Lower leg skin (tissue), 4 donors: ENCODE measurements at regions not wholly inside any gene's neighbourhood (a gene's known extent, or its start where the extent isn't known, plus 50 kb on each side); places are given as distances from the start of the nearest gene placed in this dataset.
"Not testable (repeated sequence)": the region's sequence is repeated elsewhere in the genome, so short reads cannot be mapped to it uniquely, and the experiment has no call there.

ENCODE experiments used
- DNase-seq, 2 donors: peaks; one replicate each; pipeline ENCODE4 v3.0.0-alpha.2; 2019; ENCODE audit warnings: low spot score in 2 of 2
- H3K4me3 ChIP-seq: fragments of 200-600 bp; sonication (generic); 2 replicates; pipeline ENCODE4 v1.5.1; 2017; ENCODE audit warnings: mild to moderate bottlenecking, low read depth; ENCODE audit not compliant: poor library complexity, severe bottlenecking
- CTCF ChIP-seq, 3 donors: fragments of 450-650 bp; IDR thresholded peaks; one replicate each; pipeline ENCODE4 v1.5.1; 2016; ENCODE audit warnings: antibody characterized with exemption in 3 of 3, mild to moderate bottlenecking in 3 of 3, moderate library complexity in 2 of 3
- POLR2A ChIP-seq, 2 donors: fragments of 450-650 bp; IDR thresholded peaks; one replicate each; pipeline ENCODE4 v1.6.1; 2016 to 2017; ENCODE audit warnings: antibody characterized with exemption in 2 of 2, mild to moderate bottlenecking in 1 of 2, moderate library complexity in 1 of 2
- WGBS, 2 donors: methylation state at CpG; one replicate each; pipeline ENCODE4 v1.1.5; 2018; 5-methylcytosine and 5-hydroxymethylcytosine counted together
- intact Hi-C: fragments of 100-400 bp; cut with DNase I; formaldehyde crosslinking; loops from one replicate; pipeline ENCODE4 v1.15.0; 2023; ENCODE audit warnings: low total_unique reads

GRCh38 chr10:31668326-31668725, 260.3 kb downstream of the ARHGAP12 start:
- intact Hi-C loops: no loop called here
- no peak overlapping the region for H3K4me3 ChIP-seq
- TF ChIP-seq POLR2A (IDR thresholded peaks at IDR 0.05) (no peak), CTCF (IDR thresholded peaks at IDR 0.05) (no peak)
- DNase-seq: no peak

GRCh38 chr10:31665764-31666279, 262.8 kb downstream of the ARHGAP12 start:
- WGBS, 2 donors: 97% methylated on average over 3 of the region's 3 CpGs
- H3K4me3 ChIP-seq, DNase-seq, intact Hi-C loops: not testable (repeated sequence)

DNA sequence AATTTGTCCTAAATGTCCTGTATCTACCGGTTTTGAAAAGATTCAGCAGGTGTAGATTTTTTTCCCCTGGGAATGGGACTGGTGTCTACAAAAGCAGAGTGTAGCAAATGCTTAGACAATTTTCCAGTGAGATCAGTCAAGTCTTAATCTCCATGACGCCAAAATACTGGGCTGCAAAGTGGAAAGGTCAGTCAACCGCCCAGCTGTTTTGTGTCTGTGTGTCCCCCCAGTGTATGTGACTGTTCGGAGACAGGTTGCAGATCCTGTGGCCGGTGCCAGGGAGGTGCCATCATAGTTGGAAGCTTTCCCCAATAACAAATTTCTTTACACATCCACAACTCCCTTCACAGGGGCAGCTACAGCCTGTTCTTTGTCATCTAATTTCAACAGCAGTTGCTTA, 263.8 kb downstream of the ARHGAP12 start:
- no peak for DNase-seq
- WGBS, 2 donors: 88 to 89% methylated on average over 5 of the region's 5 CpGs
- intact Hi-C loops: no loop called here
- no peak overlapping the region for H3K4me3 ChIP-seq
- no peak for TF ChIP-seq CTCF (IDR thresholded peaks at IDR 0.05)
- TF ChIP-seq POLR2A (IDR thresholded peaks at IDR 0.05): no peak

DNA sequence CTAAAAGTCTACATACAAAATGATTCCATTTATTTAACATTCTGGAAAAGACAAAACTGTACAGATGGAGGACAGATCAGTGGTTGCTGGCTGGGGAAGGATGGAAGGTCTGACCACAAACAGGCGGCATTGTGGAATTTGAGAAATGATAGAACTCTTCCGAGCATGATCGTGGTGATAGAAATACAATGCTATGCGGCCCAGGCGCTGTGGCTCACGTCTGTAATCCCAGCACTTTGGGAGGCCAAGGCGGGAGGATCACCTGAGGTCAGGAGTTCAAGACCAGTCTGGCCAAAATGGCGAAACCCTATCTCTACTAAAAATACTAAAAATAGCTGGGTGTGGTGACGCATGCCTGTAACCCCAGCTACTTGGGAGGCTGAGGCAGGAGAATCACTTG, 264.6 kb downstream of the ARHGAP12 start:
- 81 to 85% methylated on average over 9 of the region's 9 CpGs for WGBS, 2 donors
- DNase-seq, H3K4me3 ChIP-seq, intact Hi-C loops: not testable (repeated sequence)

DNA sequence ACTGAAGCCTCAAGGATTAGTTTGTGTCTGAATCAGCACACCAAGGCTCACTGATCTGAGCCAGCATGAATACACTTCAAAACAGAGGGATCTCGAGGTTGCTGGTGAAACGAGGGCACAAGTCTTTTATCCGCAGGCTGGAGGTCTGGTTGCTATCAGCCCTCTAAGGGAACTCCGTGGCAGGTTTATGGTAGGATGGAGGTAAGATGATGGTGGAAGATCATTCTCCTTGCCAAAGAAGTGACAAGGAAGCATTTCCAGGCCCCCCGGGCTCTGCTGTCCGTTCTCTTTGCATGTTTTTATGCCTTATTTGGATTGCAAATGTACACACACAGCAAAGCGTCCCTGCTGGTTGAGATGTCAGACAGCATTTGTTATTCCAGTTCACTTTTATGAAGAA, 268.3 kb downstream of the ARHGAP12 start:
- intact Hi-C loops: no loop called here
- WGBS, 2 donors: 66 to 75% methylated on average over 7 of the region's 7 CpGs
- TF ChIP-seq POLR2A (IDR thresholded peaks at IDR 0.05): no peak
- TF ChIP-seq CTCF (IDR thresholded peaks at IDR 0.05): no peak
- H3K4me3 ChIP-seq: no peak overlapping the region
- no peak for DNase-seq

- DNase-seq: no peak
- intact Hi-C loops: no loop called here
- 81 to 85% methylated on average over 4 of the region's 4 CpGs for WGBS, 2 donors
- no peak overlapping the region for H3K4me3 ChIP-seq
- TF ChIP-seq CTCF (IDR thresholded peaks at IDR 0.05): no peak
- no peak for TF ChIP-seq POLR2A (IDR thresholded peaks at IDR 0.05)
These were observed 269.0 kb downstream of the ARHGAP12 start for GRCh38 chr10:31659665-31660064.

- no peak for DNase-seq
- intact Hi-C loops: no loop called here
- WGBS, 2 donors: 43 to 52% methylated on average over 2 of the region's 2 CpGs
- no peak overlapping the region for H3K4me3 ChIP-seq
- TF ChIP-seq CTCF (IDR thresholded peaks at IDR 0.05) (no peak), POLR2A (IDR thresholded peaks at IDR 0.05) (no peak)
These were observed 271.2 kb downstream of the ARHGAP12 start for GRCh38 chr10:31657434-31657872.
